Hematopoietic multipotent progenitor cell treated with erythropoietin and hydrocortisone succinate and interleukin-3 and kit ligand, for 8 days (in vitro differentiated cells): ENCODE measurements at regions not wholly inside any gene's neighbourhood (a gene's known extent, or its start where the extent isn't known, plus 50 kb on each side); places are given as distances from the start of the nearest gene placed in this dataset.

ENCODE experiments used
- DNase-seq: peaks from one replicate; pipeline ENCODE4 v3.0.0-alpha.2; 2015

DNA sequence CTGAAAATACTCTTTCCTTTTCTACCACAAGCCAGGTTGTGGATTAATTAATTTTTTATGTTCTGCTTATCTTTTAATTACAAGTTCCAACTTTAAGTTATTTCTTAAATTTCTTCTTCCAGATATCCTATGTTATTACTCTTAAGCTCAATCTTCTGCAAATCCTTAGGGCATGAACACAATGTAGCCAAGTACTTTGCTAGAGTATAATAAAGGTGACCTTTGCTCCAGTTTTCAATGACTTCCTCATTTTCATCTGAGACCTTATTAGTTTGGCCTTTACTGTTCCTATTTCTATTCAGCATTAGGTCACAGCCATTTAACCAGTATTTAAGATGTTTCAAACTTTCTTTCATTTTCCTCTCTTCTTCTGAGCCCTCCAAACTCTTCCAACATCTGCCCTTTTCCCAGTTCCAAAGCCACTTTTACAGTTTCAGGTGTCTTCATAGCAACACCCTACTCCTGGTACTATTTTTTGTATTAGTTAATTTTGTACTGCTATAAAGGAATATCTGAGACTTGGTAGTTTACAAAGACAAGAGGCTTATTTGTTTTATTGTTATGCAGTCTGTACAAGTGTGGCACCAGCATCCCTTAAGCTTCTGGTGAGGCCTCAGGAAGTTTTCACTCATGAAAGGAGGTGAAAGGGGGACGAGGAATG, 886.2 kb upstream of the GHITM start:
- no peak for DNase-seq

DNA sequence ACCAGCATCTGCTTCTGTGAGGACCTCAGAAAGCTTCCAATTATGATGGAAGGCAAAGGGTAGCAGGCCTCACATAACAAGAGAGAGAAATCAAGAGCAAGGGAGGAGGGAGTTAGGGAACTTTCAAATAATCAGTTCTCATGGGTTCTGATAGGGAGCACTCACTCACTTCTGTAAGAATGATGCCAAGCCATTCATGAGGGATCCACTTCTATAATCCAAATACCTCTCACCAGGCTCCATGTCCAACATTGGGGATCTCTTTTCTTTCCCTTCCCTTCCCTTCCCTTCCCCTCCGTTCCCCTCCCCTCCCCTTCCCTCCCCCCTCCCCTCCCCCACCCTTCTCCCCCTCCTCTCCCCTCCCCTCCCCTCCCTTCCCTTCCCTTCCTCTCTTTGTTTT, 884.6 kb upstream of the GHITM start:
- no peak for DNase-seq

DNA sequence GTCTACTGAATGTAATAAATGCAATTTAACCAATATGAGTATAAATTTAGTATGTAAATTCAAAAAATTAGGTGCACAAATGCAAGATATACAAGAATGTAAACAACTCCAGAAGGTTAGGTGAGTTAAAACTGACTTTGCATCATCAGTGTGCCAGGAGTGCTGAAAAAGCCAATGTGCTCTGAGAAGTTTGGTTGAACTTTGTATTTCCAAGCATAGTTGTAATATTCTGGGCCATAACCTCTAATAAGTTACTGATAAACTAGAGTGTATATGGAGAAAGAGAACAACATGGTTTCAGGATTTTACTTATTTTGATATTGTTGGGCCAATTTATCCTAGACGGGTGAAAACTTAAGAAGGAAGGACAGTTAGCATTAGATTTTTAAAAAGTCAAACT, 876.9 kb upstream of the GHITM start:
- DNase-seq, result no peak

DNA sequence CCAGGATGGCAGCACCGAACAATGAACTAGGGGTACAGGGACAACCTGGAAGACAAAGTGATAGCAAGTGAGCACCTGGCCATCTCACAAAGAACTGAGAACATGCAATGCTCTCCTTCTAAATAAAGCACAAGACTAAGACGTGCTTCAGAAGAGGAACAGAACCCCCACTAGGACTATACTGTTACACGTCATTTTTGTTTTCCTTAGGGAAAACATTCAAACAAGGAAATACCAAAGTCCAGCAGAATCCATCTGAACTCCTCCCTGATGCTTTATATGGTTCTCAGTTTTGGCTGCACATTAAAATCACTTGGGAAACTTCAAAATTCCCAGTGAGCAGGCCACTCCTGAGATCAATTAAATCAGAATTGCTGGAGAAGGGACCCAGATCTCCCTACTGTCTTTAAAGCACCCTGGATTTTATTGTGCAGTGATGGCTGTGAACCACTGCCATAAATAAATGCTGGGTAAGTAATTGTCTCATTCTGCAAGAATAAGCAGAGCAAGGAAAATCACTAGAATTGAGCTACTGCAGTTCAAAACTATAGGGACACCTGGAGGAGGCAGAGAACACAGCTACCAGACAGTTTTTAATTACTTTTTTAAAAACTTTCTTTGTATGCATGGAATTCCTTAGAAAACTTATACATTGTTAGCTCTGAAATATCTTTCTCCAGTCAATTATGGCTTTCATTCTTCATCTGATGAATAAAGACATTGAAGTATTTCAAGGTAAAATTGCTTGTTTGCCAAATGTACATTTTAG, 866.5 kb upstream of the GHITM start:
- DNase-seq, result no peak

DNA sequence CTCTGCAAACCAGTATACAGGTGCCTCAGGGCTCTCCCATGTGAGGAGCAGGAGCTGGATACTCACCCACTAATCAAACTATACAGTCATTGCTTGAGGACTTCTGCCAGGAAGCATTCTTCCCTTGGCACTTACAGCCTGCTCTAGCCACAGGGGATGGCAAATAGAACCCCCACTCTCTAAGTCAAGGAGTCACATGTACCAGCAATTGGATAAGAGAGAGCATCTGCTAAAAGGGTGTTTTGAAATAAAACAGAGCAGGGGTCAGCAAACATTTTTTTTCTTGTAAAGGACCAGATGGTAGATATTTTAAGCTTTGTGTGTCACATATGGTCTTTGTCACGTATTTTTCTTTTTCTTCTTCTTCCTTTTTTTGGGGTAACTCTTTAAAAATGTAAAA, 865.2 kb upstream of the GHITM start:
- no peak for DNase-seq

DNA sequence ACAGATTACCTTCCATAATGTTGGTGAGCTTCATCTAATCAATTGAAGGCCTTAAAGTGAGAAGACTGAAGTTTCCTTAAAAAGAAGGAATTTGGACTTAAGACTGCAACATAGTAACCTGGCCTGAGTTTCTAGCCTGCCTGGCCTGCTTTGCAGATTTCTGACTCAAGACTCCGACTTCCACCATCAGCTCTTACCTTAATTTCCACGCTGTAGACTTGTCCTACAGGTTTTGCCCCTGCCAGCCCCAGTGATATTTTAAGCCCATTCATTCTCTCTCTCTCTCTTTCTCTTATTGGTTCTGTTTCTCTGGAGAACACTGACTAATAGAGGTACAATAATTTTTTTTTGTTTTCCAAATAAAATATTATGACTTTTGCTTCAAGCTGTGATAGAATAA, 862.3 kb upstream of the GHITM start:
- DNase-seq, result no peak

DNA sequence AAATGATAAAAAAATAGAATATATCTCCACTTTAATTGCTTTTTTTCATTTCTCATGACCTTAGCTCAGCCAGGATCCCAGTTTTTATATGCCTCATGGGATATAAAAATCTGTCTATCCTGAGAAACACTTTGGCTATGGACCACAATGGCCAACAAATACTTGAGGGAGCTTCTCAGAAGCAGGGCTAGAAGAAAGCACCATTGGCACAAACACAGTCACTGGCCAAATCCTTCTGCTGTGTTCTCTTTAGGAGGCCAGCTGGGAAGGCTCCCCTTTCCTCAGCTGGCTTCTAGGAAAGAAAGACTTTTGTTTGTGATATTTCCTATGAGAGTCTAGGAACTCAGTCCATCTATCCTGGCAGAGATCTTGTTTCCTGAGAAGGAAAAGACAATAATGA, 856.2 kb upstream of the GHITM start:
- no peak for DNase-seq

DNA sequence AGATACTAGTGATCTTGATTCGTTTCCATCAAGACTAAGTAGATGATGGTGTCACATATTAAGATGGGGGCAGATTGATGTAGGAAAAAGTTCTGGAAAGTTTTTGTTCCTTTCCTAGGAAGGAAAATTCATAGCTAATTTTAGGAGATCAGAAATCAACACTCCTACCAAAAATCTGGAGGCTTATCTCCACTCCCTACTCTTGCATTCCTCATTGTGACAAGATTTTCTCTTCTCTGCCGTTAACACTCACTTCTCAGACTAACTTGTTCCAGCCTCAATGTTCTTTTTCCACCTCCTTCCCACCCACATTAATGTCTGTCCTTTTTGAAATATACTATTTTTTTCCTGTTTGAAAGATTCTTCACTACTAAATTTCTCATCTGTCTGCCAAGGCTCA, 851.9 kb upstream of the GHITM start:
- no peak for DNase-seq

DNA sequence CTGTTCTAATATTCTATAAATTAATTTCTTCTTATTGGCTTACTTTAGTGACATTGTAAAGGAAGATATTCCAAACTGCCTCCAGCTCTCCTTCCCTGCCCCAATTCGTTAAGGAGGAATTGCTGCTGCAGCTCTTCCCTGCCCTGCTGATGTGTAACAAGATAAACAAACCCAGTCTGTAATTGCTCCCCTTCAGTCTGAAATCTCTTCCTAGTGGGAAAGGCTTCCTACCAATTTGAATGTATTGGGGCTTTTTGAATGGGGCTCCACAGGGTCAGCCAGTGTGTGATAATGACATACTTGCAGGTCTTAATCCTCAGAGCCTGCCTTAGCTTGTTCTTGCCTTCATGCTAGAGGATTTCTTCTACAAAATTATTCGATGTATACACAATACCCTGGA, 849.9 kb upstream of the GHITM start:
- no peak for DNase-seq

DNA sequence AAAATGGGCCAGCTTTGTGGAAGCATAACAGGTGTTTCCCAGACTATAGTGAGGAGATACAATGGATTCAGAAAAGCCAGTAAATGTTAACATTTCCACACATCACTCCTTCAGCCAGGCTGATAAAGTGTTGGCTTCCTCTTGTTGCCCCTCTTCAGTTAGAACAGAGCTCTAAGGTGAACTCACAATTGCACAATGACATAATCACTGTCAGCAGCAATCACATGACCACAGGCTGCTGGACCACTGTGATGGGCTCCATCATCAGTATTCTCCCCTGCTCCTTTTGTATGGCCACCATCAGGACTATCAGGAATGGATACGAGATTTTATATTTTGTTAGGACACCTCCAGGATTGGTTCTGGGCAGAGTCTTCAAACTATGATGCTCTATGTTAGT, 849.4 kb upstream of the GHITM start:
- no peak for DNase-seq

DNA sequence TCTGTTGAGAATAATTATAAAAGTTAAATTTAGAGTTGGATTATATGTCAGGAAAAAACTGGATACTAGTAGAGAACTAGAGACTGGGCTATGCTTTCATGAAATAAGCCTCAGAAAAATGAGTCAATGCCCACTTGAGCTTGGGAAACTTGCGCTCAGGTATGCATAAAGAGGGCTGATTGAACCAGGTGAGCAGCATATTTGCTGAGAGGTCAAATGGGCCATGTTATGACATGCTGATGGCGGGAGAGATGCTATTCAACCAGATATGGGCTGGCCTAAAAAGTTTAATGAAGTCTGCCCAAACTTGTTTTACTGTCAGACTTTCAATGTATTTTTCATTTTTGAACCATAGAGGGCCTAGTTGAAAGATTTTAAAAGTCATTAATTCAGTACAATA, 837.6 kb upstream of the GHITM start:
- no peak for DNase-seq

DNA sequence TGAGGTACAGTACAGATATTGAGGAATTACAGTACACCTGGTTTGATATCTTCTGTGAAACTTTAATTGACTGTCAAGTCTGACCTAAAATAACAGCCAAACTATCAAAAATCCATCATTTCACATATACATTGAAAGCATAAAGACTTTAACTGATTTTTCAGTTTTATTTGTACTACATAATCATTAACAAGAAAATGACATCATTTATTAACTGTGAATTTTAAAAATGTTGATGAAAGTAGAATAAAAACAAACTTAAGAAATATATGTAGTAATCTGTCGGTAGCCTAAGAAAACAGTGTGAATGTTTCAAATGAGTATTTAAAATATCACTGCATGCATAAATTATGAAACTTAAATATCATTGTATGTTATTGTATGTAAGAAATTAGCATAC, 836.7 kb upstream of the GHITM start:
- no peak for DNase-seq

DNA sequence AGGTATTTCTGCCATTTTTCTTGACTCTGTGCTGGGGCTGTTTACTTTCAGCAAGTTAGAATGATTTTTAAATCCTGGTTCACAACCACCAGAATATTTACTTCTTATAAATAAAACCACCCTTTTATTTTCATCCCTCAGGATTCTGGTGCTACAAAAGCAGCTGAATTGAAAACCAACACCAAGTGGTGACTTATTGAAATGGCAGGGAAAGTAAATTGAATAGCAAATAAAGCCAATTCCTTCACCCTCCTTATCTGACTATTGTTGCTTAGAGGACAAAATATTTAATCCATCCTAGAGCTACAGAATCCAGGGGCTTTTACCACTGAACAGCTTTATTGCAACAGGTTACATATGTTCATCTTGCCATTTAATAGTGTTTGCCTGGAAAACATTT, 828.6 kb upstream of the GHITM start:
- DNase-seq, result no peak

DNA sequence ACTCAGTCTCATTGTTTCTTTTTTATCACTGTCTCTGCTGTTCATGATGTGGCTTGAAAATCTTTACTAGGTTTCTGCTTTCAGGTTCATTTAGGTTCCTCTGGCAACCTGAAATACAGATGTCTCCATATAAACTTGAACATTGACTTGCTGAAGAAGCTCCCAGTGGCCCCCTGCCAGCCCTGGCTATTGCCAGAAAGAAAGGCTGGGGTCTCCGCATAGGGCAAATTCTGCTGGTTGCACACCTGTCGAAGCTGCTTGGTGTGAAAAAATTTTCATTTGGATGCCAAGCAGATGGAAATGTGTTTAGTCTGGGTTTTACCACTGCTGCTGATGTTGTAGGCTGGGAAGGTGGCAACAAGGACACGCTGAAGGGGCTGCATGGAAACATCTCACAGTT, 826.7 kb upstream of the GHITM start:
- no peak for DNase-seq

DNA sequence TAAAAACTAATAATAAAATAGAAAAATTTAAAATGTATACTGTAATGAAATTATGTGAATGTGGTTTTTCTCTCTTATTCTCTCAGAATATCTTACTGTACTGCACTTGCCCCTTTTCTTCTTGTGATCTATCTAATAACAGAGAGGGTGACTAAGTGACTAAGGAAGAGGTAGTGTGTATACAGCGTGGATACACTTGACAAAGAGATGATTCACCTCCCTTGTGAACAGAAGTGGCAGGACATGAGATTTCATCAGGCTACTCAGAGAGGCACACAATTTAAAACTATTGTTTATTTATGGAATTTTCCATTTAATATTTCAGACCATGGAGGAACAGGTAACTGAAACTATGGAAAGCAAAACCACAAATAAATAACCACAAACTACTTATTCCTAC, 806.6 kb upstream of the GHITM start:
- no peak for DNase-seq

DNA sequence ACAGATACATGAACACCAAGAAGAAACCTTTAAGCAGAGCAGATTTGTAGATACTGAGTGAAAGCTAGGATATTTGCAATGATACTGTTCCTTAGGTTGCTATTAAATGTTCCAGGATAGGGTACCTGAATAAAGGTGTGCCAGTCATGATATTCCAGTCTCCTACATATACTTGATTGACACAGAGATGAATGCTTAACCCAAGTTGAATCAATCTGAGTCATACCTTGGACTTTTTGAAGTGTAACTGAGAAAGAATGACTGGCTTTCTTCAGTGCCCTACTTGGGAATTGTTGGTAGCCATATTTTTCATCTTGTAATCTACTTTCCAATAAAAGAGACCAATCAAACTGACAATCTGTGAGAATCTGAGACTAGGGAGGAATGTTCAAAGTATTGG, 805.7 kb upstream of the GHITM start:
- DNase-seq, result no peak

DNA sequence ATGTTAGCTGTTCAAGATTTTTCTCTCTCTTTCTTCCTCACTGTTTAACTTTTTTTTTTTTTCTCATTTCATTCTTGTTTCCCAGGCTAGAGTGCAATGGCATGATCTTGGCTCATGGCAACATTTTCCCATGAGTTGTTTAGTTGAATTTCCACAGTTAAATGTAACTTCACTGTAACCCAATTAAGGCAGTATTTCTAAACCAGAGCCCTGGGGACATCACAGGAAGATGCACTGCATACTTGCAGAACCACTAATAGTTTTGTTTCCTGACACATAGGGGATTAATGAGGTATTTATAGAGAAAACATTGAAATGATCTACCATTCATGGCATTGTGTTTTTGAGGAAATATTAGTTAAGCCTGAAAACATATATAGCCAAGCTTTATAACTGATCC, 795.6 kb upstream of the GHITM start:
- no peak for DNase-seq

DNA sequence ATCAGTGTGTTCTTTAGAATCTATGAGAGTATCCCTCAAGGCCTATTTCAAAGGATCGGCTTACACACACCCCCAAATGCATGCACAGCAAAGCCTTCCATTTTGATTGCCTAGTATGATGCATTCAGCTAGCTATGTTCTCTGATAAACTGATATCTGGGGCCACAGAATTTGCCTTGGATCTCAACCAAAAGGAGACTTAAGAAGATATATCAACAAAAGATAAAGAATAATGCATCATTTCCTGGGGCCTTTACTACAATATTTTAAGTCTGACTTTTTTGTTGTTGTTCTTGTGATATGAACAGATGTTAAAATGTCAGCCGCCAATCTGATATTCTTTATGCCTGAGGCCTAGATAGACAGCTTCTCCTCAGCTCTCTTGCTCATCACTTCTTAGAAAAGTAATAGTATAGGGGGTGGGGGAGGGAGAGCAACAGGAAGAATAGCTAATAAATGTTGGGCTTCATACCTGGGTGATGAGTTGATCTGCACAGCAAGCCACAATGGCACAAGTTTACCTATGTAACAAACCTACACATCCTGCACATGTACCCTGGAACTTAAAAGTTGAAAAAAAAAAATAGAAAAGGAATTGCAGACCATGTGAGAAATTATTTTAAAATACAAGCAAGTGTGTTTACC, 792.9 kb upstream of the GHITM start:
- no peak for DNase-seq

DNA sequence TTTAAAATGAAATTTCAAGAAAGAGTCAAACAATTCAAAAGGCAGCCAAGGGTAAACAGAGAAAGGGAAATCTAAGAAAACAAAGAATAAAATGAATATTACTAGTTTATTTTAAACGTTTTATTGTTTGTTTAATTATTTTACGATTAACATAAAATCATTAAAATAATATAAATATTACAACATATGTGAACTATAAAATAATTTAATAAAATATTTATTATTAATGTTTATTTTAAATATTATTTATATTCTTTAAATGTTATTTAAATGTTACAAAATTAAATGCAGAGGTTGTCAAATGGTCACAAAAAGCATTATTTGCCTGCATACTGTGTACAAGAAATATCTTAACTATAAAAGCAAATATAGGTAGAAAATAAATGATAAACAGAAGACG, 786.7 kb upstream of the GHITM start:
- no peak for DNase-seq

DNA sequence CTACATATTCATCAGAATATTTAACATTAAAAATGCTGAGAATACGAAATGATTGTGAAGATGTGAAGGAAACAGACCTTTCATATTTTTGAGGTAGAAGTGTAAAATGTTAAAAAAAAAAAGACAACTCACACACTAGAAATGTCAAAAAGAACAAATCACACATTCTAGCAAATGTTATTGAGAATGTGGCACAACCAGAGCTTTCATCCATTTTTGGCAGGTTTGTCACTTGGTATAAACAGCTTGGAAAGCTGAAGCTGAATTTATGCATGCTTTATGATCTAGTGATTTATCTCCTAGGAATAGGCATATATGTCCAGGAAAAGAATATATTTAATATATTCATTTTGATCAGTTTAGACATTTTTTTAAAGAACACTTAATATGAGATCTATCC, 784.9 kb upstream of the GHITM start:
- no peak for DNase-seq

DNA sequence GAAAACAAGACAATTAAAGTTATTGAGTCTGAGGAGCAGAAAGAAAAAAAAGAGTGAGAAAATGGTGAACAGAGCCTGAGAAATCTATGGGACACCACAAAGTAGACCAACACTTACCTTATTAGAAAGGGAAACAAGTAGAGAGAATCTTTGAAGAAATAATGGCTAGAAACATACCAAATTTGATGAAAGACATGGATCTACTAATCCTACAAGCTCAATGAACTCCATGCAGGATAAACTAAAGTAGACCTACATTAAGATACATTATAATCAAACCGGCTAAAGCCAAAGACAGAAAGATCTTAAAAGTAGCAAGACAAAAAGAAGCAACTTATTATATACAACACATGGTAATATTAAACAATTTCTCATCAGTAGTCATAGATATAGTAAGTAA, 782.3 kb upstream of the GHITM start:
- no peak for DNase-seq

DNA sequence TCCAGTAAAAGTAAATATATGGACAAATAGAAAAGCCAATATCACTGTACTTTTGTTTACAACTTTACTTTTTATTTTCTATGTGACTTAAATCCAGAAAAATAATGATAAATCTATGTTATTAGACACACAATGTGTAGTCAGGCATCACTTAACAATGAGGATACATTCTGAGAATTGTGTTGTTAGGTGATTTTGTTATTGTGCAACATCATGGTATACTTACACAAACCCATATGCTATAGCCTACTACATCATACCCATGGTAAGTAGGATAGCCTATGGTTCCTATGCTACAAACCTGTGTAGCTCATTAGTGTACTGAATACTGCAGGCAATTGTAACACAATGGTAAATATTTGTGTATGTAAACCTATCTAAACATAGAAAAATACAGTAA, 781.7 kb upstream of the GHITM start:
- no peak for DNase-seq

DNA sequence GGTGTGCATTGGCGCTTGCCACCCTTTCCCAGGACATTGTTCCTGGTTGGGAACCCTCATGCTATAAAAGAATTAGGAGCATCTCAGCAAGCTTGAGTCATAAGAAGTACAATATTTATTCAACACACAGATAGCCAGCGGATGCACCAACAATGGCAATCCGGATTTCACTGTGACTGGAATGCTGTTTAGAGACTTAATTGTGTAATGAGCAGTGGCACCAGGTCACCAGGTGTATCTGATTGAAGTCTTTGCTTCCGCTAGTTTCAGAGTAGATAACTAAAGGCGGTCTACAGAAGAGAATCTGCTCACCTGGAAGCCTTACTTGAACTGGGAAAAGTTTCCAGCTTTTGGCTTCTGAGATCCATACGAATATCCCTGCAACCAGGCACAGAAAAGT, 772.3 kb upstream of the GHITM start:
- DNase-seq, result no peak

DNA sequence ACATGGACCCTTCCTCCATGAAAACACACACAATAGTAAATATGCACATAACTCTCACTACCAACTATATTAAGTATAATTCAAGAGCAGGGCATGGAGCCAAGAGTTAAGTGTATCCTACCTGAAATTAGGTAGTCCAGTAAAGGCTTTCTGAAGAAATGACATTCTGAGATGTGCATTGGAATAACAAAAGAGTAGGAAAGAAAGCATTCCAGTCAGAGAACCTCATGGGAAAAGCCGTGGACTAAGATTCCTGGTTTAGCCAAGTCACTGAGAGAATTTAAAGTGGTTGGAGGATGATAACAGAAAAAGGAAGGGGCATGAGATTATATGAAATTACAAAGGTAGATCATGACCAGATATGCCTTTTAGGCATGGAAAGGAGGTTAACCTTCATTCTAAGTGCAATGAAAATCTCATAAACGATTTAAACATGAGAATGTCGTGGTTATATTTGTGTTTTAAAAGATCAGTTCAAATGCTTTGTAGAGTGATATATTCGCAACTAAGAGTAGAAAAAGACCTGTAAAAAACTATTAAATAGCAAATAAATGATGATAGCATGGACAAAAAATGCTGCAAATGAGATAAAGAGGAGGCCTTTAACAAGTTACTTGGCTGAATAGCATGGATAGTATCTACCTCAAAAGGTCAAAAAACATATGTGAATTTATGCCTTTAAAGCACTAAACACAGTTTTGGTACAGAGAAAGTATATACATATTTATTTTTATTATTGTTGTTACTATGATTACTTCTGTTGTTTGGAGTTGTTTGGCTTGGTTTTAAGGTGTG, 767.4 kb upstream of the GHITM start:
- DNase-seq, result no peak
